GM03348 (cell line): ENCODE measurements at regions not wholly inside any gene's neighbourhood (a gene's known extent, or its start where the extent isn't known, plus 50 kb on each side); places are given as distances from the start of the nearest gene placed in this dataset.
"Not testable (repeated sequence)": the region's sequence is repeated elsewhere in the genome, so short reads cannot be mapped to it uniquely, and the experiment has no call there.

Experiments used
- DNase-seq: peaks from one replicate; pipeline ENCODE4 v3.0.0; 2012; ENCODE audit warnings: low spot score

DNA sequence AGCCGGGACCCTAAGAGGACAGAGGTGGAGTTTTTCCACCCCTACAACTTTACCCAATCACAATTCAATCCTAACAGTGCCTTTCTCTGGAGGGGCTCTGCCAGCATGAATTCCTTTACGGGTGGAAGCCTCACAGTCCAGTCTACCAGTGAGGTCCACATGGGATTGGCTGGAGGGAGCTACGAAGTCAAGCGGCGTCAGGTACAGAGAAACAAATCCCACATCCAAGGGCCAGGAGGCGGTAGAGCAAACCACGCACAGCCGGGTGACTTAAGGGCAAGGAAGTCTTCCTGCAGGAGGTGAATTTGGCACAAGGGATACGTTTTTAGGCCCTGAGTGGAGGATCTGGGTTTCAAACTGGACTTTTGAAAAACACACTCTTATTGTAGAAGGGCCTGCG, 199.6 kb downstream of the UQCRFS1 start:
- DNase-seq, result no peak

DNA sequence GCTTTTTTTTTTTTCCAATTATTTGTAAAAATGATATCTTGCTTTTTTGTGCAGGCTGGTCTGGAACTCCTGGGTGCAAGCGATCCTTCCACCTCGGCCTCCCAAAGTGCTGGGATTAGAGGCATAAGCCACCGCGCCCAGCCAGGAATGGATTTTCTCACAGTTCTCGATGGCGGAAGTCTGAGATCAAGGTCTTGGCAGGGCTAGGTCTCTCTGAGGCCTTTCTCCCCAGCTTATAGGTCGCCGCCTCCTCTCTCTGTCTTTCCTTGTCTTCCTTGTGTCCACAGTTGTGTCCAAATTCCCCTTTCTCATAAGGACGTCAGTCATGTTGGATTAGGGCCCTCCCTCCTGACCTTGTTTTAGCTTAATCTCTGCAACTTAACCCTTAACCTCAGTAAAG, 200.5 kb downstream of the UQCRFS1 start:
- DNase-seq, result no peak

DNA sequence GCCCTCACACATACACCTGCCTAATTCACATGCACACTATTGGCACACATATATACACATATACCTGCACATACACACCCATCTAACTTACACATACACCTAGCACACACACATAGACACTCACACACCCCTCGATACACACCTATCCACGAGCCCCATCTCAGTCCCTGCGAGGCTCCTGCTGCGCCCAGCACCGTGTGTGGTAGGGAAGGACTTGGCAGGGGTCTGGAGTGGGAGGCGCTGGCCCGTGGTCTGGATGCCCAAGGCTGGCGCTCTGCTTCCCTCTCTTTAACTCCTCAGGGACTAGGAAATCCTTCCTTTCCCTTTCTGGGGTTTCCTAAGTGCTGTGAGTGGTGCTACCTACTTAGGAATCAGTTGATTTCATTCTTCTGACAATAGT, 202.7 kb downstream of the UQCRFS1 start:
- DNase-seq, result no peak

DNA sequence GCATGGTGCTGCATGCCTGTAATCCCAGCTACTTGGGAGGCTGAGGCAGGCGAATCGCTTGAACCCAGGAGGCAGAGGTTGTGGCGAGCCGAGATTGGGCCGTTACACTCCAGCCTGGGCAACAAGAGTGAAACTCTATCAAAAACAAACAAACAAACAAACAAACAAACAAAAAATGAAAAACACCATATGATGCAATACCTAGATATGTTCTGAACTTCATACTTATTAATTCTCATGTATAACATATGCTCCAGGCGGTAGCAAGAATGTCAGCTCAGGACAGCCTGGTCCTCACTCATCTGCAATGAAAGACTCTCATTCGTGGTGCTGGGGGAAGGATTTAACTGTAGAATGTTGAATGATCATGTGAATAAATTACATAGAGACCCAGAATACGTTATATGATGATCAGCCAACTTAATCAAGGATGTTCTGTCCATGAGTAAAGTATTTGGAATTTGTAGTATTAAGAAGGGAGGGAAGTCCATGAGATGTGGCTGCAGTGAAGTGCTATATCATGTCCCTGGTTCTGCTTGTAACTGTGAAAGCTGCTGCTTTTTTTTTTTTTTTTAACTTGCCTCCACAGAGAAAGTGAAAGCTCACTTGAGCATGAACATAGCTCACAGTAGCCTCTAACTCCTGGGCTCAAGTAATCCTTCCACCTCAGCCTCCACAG, 206.8 kb downstream of the UQCRFS1 start:
- peak; percentile 76 for DNase-seq

DNA sequence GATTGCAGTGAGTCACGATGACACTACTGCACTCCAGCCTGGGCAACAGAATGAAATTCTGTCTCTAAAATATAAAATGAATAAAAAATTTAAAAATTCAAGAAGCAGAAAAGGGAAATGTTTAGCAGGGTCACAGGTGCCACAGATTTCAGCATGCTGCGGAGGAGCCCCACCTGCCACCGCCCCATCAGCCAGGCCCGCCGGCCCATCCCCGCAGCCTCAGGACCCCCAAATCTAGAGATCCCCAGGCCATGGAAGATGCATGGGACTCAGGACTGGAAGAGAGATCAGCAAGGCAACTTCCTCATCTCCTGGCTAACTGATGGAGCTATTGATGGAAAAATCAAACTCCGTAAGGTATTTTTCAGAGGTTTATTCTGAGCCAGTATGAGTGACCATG, 208.2 kb downstream of the UQCRFS1 start:
- DNase-seq, result no peak

DNA sequence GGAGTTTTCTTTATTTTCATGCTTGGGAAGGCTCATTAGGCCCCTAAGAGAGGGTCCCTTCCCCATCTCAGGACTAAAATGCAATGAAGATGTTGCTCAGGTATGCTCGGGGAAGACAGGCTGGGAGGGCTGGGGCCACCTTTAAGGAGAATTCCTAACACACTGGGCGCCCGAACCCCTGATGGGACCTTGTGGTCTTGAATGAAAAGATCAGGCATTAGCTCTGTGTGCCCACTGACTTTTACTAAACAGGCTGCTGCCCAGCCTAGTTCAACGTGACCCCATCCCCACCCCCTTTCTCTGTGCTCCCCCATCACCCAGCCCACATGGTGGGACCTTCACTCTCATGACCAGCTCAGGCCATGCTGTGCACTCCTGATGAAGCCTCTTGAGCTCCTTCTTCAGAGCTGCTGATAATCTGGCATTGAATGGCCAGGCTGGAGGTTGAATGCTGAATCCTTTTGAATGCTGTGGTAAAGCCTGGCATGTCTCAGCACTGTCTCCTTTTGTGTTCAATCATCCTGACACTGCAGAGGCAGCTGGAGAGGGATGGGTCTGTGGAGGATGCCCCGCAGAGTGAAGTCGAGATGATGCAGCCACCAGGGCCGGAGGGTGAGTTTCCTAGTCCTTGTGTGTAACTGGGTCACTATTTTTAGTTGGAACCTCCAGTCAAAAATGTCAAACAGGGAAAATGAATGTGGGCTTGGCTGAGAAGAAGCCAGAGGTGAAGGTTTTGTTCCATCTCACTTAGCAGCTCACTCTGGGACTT, 209.1 kb downstream of the UQCRFS1 start:
- DNase-seq, result no peak

DNA sequence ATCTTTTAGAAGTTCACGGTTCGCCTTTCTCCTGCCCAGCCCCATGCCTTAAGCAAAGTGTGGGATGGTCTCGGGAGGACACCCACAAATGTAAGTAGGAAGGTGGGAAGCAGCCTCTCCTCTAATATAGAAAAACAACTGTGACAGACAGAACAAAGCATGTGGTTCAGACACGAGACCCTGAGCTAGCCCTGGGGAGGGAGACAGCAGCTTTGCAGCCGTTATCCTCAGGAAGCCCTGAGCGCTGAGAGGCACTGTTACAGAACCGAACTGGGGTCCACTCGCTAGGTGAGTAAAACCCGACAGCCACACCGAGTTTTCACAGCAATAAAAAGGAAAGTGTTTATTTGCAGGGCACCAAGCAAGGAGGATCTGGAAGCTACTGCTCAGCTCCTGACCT, 210.6 kb downstream of the UQCRFS1 start:
- DNase-seq, result no peak

DNA sequence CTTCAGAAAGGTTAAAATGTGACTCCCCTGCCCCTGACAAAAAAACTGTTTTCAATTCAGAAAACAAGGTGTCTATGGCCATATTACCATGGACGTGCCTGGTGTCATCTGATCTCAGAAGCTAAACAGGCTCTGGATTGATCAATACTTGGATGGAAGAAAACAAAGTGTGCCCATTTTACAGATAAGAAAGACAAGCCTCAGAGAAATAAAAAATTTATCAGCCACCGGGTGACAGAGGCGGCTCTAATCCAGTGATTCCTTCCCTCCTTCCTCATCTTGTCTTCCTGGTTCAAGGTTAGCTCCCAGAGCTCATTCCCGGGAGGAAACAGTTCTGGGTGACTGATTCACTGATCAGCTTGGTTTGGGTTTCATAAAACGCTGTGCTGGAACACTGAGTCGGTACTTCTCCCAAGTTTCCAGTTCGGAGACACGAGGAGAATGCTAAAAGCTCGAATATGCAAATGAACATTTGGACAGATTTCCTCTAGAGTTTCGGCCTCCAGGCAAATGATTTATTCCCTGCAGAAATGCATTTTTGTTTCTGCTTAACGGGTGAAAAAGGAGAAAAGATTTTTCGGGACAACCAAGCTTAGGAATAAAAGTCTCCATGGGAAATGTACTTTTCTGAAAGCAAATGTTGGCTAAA, 211.2 kb downstream of the UQCRFS1 start:
- peak; percentile 29 for DNase-seq

DNA sequence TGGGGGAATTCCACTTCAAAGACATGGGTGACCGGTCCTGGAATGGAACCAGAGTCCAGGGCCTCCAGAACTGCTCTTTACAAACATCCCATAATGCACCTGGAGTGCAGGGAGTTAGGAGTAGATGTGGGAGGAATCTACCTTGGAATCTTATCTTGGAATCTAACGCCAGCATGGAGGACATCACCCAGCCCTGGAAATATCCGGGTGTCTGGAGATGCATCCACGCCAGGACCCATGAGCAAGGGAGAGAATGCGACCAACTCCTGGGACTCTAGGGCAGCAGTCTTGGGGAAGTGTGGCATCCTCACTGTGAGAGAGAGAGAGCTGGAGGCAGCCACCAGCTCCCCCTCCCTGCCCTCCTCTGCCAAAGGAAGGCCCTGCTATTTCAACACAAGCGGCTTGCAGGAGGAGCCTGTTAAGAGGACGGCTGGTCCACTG, 211.8 kb downstream of the UQCRFS1 start:
- peak; percentile 31 for DNase-seq

DNA sequence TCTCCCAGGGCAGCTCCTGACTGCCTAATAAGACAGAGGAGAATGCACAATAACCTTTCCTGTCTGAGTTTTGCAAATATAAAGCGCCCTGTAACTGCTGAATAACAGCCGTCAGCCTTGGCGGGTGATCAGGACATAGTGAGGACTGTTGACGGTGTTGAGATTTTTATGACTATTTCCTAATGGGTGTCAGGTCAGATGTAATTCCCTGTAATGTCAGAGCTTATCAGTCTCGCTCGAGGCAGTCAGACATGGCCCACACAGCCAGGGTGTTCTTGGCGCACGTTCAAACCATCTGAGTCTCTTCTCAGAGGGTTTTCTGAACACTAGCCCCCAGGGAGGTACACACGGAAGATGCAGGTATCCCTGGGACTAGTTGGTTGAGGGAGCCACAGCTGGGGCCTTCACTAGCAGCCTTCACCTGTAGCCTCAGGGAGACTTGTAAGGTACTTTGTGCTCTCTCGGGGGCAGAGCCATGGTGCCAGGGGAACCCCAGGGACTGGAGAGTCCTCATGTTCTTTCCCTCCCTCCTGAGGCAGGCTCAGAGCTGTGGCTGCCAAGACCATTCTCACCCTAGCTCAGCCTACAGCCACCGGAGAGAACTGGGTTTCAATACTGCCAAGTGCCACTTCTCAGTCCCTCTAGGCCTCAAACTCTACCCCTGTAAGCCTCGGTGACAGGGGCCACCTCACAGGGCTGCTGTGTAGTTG, 213.1 kb downstream of the UQCRFS1 start:
- no peak for DNase-seq

DNA sequence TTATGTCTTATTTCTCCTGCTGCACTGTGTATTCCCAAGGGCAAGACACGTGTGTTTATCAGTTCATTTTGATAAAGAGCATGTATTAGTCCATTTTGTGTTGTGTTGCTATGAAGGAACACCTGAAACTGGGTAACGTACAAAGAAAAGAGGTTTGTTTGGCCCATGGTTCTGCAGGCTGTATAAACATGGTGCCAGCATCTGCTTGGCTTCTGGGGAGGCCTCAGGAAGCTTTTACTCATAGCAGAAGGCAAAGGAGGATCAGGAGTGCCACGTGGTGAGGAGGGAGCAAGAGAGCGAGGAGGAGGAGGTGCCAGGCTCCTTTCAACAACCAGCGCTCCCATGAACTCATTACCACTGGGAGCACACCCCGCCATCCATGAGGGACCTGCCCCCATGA, 214.0 kb downstream of the UQCRFS1 start:
- DNase-seq, result no peak

DNA sequence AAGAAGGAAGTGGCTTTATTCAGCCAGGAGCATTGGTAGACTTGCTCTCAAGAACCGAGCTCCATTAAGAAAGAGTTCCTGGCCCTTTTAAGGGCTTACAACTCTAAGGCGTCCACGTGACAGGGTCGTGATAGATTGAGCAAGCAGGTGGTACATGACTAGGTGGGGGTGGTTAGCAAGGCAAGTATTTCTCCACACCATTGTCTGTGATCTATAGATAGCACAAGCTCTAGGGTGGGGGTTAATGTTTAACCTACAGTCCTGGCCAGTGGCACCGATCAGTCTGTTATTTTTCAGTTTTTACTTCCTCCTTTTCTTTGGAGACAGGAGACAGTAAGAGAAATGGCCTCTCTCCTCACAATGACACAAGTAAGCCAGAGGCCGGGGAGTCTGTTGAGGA, 215.1 kb downstream of the UQCRFS1 start:
- DNase-seq, result not testable (repeated sequence)

DNA sequence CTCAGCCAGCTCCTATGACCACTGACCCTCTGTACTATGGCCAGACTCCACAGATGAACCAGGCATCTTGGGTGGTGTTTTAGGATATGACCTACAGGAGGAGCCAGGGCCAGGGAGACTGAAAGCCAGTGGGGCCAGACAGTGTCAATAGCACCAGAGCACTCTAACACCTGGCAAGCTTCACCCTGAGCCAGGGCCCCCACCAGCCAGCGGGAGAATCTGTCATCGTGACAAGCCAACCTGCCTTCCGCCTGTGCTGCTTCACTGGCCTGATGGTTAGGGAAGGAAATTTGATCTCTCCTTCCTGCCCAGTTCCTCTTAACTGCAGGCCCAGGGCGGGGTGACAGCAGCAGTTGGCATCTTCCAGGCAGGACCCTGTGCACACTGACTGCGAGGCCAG, 222.4 kb downstream of the UQCRFS1 start:
- DNase-seq, result no peak

DNA sequence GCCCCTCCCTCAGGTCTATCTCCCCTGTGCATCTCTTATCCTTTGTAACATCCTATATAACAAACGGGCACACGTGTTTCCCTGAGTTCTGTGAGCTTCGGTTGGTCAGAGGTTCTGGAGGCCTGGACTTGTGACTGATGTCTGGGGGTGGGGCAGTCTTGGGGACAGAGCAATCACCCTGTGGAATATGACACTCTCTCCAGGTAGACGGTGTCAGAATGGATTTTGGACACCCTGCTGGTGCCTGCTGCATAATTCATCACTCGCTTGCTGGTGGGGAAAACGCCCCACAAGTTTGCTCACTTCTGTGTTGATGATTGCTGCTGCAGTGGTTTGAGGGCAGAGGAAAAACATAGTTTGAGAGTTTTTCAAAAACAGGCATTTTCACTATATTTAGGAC, 223.2 kb downstream of the UQCRFS1 start:
- no peak for DNase-seq

DNA sequence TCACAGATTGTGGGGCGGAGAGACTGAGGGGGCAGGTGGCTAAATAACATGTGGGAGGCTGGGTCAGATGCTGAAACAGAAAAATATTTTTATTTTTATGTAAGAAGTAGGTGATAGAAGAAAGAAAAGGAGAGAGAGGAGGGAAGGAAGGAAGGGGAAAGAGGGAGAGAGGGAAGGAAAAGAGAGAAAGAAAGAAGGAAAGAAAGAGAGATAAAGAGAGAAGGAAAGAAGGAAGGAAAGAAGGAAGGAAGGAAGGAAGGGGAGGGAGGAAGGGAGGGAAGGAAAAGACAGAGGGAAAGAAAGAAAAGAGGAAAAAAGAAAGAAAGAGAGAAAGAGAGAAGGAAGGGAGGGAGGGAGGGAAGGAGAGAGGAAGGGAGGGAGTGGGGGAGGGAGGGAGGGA, 224.9 kb downstream of the UQCRFS1 start:
- no peak for DNase-seq

DNA sequence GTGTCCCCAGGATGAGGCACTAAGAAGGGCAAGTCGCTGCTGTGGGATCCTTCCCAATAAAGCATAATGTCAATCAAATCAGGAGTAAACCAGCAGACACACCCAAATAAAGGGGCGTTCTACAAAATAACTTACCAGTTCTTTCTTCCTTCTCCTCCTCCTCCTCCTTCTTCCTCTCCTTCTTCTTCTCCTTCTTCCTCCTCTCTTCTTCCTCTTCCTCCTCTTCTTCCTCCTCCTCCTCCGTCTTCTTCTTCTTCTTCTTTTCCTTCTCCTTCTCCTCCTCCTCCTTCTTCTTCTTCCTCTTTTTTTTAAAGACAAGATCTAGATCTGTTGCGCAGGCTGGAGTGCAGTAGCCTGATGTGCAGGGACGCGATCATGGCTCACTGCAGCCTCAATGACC, 225.8 kb downstream of the UQCRFS1 start:
- no peak for DNase-seq

DNA sequence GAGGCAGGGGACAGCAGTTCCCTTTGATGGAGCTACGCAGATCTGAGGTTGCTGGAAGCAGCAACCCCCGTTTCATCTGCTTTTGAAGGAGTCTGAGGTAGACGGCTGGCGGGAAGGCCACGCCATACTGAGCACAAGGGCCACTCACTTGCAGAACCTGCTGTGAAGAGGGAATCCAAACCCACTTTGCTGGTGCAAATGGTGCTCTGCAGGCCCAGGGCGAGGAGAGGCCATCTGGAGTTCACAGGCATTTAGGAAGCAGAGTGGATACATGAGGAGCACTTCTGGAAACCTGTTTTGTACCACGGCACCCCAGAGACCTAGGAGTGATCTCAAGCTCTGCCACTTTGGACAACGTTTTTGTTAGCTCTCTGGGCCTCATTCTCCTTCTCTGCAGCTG, 227.8 kb downstream of the UQCRFS1 start:
- DNase-seq, result no peak

DNA sequence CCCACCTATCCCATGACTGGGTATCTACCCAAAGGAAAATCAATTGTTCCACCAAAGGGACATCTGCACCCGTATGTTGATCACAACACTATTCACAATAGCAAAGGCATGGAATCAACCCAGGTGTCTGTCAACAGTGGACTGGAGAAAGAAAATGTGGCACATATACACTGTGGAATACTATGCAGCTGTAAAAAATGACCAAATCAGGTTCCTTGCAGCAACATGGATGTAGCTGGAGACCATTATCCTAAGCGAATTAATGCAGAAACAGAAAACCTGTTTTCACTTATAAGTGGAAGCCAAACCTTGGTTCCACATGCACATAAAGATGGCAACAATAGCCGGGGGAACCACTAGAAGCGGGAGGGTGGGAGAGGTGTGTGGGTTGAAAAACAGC, 228.6 kb downstream of the UQCRFS1 start:
- DNase-seq, result no peak

DNA sequence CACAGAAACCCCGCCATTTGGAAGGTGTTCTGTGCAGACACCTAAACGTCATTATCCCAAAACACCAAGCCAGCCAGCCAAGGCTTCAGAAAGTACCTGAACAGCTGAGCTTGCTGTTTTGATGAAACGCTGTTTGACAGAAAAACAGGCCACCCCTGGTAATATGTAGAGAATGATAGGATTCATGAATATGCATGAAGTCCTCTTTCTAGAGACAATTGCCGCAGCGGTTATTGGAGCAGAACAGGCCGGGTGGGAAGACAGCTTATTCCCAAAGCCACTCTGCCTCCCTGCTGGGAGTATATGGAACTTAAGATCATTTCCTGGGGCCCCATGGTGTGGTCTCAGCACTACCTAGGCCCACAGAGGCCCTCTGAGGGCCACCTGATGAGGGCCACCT, 229.5 kb downstream of the UQCRFS1 start:
- no peak for DNase-seq

DNA sequence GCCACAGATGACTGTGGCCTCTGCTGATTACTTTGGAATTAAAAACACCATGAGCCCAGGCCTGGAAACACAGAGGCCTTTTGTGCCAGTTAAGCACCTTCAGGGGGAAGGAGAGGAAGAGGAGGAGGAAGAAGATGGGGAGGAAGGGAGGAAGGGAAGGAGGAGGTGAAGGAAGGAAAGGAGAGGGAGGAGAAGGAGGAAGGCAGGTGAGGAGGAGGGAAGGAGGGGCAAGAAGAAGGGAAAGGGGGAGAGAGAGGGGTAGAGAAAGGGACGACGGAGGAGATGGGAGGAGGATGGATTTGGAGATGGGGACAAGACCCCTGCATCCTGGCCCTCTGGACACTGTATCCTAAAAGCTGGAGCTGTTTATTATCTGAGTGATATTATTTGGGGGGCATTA, 231.0 kb downstream of the UQCRFS1 start:
- no peak for DNase-seq

DNA sequence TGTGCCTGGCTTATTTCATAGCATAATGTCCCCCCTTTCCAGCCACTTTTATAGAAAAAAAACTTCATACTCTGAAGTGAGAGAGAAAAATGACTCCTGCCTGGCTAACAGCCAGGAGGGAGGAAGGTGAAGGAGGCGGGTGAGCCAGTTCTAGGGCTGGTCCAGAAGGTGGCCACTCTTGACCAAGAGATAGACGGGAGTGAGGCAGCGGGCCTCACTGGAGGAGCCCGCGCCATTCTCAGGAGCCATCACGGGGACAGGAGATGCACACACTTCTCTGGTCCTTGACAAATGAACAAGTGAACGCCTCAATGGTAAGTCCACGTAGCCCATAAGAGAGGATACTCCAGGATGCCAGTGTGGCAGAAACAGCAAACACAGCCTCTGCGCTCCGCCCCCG, 231.4 kb downstream of the UQCRFS1 start:
- DNase-seq, result no peak

DNA sequence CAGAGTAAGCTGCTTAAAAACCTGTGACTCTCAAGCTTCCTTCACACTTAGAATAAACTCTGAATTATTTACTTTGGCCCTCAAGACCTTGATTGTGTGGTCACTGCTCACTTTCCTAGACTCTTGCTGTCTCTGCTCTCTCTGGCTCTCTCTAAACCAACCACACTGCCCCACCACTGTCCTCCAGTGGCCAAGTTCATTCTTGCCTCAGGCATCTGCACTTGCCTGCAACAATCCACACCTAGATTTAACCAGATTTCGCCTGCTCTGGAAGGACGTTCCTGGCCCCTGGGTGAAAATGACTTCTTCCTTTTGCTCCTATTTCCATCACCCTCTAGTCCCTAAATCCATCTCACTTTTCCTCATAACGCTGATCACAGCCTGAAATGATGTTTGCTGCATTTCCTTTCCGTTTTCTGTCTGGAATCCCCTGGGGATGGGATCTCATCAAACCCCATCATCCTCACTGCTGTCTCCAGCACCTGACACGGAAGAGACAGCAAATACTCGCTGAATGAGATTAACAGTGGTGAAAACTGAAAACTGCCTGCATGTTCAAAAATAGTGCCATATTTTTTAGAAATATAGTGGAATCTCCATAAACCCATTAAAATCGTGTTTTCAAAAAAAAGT, 232.6 kb downstream of the UQCRFS1 start:
- DNase-seq, result peak; percentile 84
